ENCODE measurements at regions not wholly inside any gene's neighbourhood (a gene's known extent, or its start where the extent isn't known, plus 50 kb on each side); places are given as distances from the start of the nearest gene placed in this dataset.

GRCh38 chr6:9020001-9020400, 584.7 kb upstream of the SLC35B3 start:
- TF ChIP-seq, protein P1, sequence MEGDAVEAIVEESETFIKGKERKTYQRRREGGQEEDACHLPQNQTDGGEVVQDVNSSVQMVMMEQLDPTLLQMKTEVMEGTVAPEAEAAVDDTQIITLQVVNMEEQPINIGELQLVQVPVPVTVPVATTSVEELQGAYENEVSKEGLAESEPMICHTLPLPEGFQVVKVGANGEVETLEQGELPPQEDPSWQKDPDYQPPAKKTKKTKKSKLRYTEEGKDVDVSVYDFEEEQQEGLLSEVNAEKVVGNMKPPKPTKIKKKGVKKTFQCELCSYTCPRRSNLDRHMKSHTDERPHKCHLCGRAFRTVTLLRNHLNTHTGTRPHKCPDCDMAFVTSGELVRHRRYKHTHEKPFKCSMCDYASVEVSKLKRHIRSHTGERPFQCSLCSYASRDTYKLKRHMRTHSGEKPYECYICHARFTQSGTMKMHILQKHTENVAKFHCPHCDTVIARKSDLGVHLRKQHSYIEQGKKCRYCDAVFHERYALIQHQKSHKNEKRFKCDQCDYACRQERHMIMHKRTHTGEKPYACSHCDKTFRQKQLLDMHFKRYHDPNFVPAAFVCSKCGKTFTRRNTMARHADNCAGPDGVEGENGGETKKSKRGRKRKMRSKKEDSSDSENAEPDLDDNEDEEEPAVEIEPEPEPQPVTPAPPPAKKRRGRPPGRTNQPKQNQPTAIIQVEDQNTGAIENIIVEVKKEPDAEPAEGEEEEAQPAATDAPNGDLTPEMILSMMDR (IDR thresholded peaks at IDR 0.05 in 4 of 5, conservative IDR thresholded peaks at IDR 0.05 in 1 of 5) = no peak
- no peak for TF ChIP-seq POLR2A (IDR thresholded peaks at IDR 0.05)

Measured in gastrocnemius medialis (tissue), 4 donors.